B cell (primary cell): ENCODE measurements at regions not wholly inside any gene's neighbourhood (a gene's known extent, or its start where the extent isn't known, plus 50 kb on each side); places are given as distances from the start of the nearest gene placed in this dataset.

ENCODE experiments used
- ATAC-seq: fragments of 200-7000 bp; cut with Tn5 transposase; one replicate; pipeline ENCODE4 v1.10.0; 2021; ENCODE audit warnings: low read depth, mild to moderate bottlenecking, moderate number of reproducible peaks, moderate library complexity
- CTCF ChIA-PET: fragments of 350-600 bp; sonication (Branson Sonifier 250); formaldehyde crosslinking; loops from one replicate; lab custom pipeline; 2021; ENCODE audit warnings: antibody characterized with exemption, inconsistent platforms; lab: Charles Lee
- POLR2A ChIA-PET: fragments of 350-600 bp; sonication (Branson Sonifier 250); formaldehyde crosslinking; loops from one replicate; lab custom pipeline; 2021; ENCODE audit warnings: antibody characterized with exemption; lab: Charles Lee
- DNase-seq: peaks from one replicate; pipeline ENCODE4 v3.0.0; 2013
- H2AFZ ChIP-seq: 2 replicates; pipeline ENCODE4 v1.6.1; 2012; ENCODE audit warnings: mild to moderate bottlenecking, low read depth, low read length; ENCODE audit not compliant: insufficient read depth, poor library complexity, severe bottlenecking
- H3K27ac ChIP-seq, 2 donors: 1 replicate in 1 of 2; 2 replicates in 1 of 2; pipeline ENCODE4 v1.5.1; 2012 to 2013; ENCODE audit warnings: low read length in 2 of 2, mild to moderate bottlenecking in 2 of 2, moderate library complexity in 1 of 2
- H3K27me3 ChIP-seq, 4 experiments: fragments of 200-600 bp in 1 of 4; sonication (generic) in 1 of 4; replicated peaks in 1 of 4; 1 replicate in 2 of 4; 2 replicates in 2 of 4; pipeline versions ENCODE4 v1.6.1 to v1.7.0; 2013 to 2016; ENCODE audit warnings: low read length in 3 of 4, mild to moderate bottlenecking in 2 of 4, mixed read lengths in 1 of 4, moderate library complexity in 1 of 4; ENCODE audit not compliant: insufficient read depth in 4 of 4, control insufficient read depth in 3 of 4; ENCODE audit errors: control extremely low read depth in 1 of 4
- H3K36me3 ChIP-seq, 2 experiments: replicated peaks in 1 of 2; 1 replicate in 1 of 2; 2 replicates in 1 of 2; pipeline versions ENCODE4 v1.6.1 to v1.7.1; 2013; ENCODE audit warnings: low read length in 1 of 2; ENCODE audit not compliant: insufficient read depth in 2 of 2, control insufficient read depth in 1 of 2; ENCODE audit errors: control extremely low read depth in 1 of 2, extremely low read depth in 1 of 2
- H3K4me1 ChIP-seq, 2 donors: fragments of 200-600 bp in 1 of 2; sonication (generic) in 1 of 2; 1 replicate in 1 of 2; 2 replicates in 1 of 2; pipeline versions ENCODE4 v1.5.1 to v1.6.1; 2013 to 2017; ENCODE audit warnings: low read length in 2 of 2; ENCODE audit not compliant: control insufficient read depth in 2 of 2, insufficient read depth in 2 of 2
- H3K4me2 ChIP-seq: replicated peaks from 2 replicates; pipeline ENCODE3; 2012; ENCODE audit warnings: mild to moderate bottlenecking, low read depth, low read length; ENCODE audit not compliant: poor library complexity, severe bottlenecking
- H3K4me3 ChIP-seq, 5 experiments: fragments of 200-600 bp in 1 of 5; sonication (generic) in 1 of 5; 1 replicate in 3 of 5; 2 replicates in 2 of 5; pipeline versions ENCODE4 v1.5.1 to v1.7.0; 2011 to 2016; ENCODE audit warnings: low read length in 4 of 5, mild to moderate bottlenecking in 4 of 5, low read depth in 2 of 5, control low read depth in 1 of 5, moderate library complexity in 1 of 5; ENCODE audit not compliant: insufficient read depth in 1 of 5; ENCODE audit errors: control extremely low read depth in 1 of 5, extremely low read depth in 1 of 5
- H3K79me2 ChIP-seq: fragments of 200-600 bp; sonication (generic); one replicate; pipeline ENCODE4 v1.6.0; 2016; ENCODE audit warnings: low read length; ENCODE audit not compliant: control insufficient read depth, insufficient read depth
- H3K9ac ChIP-seq: fragments of 200-600 bp; sonication (generic); 2 replicates; pipeline ENCODE4 v1.6.1; 2017; ENCODE audit warnings: mild to moderate bottlenecking, low read length, moderate library complexity
- H3K9me3 ChIP-seq, 3 donors: one replicate each; pipeline versions ENCODE4 v1.6.1 to v1.7.1; 2013; ENCODE audit warnings: low read length in 2 of 3; ENCODE audit not compliant: control insufficient read depth in 2 of 3, insufficient read depth in 1 of 3; ENCODE audit errors: control extremely low read depth in 1 of 3
- H4K20me1 ChIP-seq: 2 replicates; pipeline ENCODE4 v1.6.0; 2012; ENCODE audit warnings: mild to moderate bottlenecking, low read length; ENCODE audit not compliant: insufficient read depth, control insufficient read depth, poor library complexity, severe bottlenecking
- H3K27ac Mint-ChIP-seq: one replicate; pipeline ENCODE4 v1.8.0; 2021; ENCODE audit warnings: mixed read lengths
- H3K27me3 Mint-ChIP-seq: one replicate; pipeline ENCODE4 v1.8.0; 2021; ENCODE audit warnings: mixed read lengths
- H3K4me1 Mint-ChIP-seq: one replicate; pipeline ENCODE4 v1.8.0; 2021; ENCODE audit warnings: mixed read lengths
- H3K4me3 Mint-ChIP-seq: one replicate; pipeline ENCODE4 v1.8.0; 2021; ENCODE audit warnings: mixed read lengths
- H3K9me3 Mint-ChIP-seq: one replicate; pipeline ENCODE4 v1.8.0; 2022; ENCODE audit warnings: mixed read lengths; ENCODE audit not compliant: insufficient read depth
- CTCF ChIP-seq: fragments of 200-600 bp; IDR thresholded peaks from one replicate; pipeline ENCODE4 v1.8.0; 2022; ENCODE audit warnings: antibody characterized with exemption, mild to moderate bottlenecking
- EZH2 ChIP-seq: IDR thresholded peaks from 2 replicates; pipeline ENCODE4 v1.6.1; 2012; ENCODE audit warnings: borderline replicate concordance, low read depth, mild to moderate bottlenecking, moderate library complexity, low read length; ENCODE audit not compliant: insufficient read depth, poor library complexity, severe bottlenecking
- WGBS: methylation state at CpG from one replicate; pipeline ENCODE4 v1.1.5; 2013; ENCODE audit warnings: missing lambda C conversion rate; ENCODE audit not compliant: insufficient coverage; 5-methylcytosine and 5-hydroxymethylcytosine counted together
- intact Hi-C: fragments of 100-400 bp; cut with micrococcal nuclease; formaldehyde crosslinking; loops from one replicate; pipeline ENCODE4 v1.10.0; 2022

GRCh38 chr12:43158126-43158525 lies 393.9 kb downstream of the ADAMTS20 start:
- Mint-ChIP-seq H3K9me3 (peaks cover 3% of the 10 kb centered on the region), H3K4me3 (no peak overlapping the region), H3K4me1 (no peaks in the 10 kb centered on the region), H3K27ac (no peak overlapping the region), H3K27me3 (no peaks in the 10 kb centered on the region)
- Histone ChIP-seq H3K4me1 (no peaks in the 10 kb centered on the region), H3K4me3 (no peak overlapping the region), H3K27me3 (no peaks in the 10 kb centered on the region), H3K9ac (no peak overlapping the region), H4K20me1 (no peaks in the 10 kb centered on the region), H2AFZ (no peak overlapping the region), H3K79me2 (no peaks in the 10 kb centered on the region), H3K4me2 (no peak overlapping the region), H3K27ac (no peak overlapping the region), H3K9me3 (peaks cover 0 to 1% (median 0%) of the 10 kb centered on the region in 3 donors), H3K36me3 (no peaks in the 10 kb centered on the region)
- ATAC-seq (no peak), DNase-seq (no peak)
- TF ChIP-seq CTCF (no peak), EZH2 (no peak)
- 83% methylated on average over 1 of the region's 1 CpG for WGBS
- ChIA-PET CTCF (no interaction called here), POLR2A (no interaction called here)
- intact Hi-C loops = no loop called here

DNA sequence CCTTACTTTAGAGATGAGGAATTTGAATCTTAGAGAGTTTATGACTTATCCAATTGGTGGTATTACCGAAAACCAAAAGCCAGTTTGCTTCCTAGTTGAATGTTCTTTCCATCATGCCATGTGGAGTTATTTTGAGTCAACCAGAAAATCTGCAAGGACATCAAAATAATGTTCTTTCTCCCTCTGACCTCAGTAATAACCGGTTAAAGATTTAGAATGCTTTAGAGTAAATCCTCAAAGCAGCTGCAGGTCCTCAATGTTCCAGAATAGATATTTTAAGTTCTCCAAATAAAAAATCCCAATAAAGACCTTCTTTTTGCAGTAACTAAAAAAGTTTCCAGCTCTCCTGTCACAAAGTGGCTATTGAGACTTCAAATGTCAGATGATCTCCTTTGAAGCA lies 396.6 kb downstream of the ADAMTS20 start:
- Mint-ChIP-seq H3K4me1 (no peaks in the 10 kb centered on the region), H3K4me3 (no peak overlapping the region), H3K27ac (no peak overlapping the region), H3K27me3 (no peaks in the 10 kb centered on the region), H3K9me3 (no peaks in the 10 kb centered on the region)
- Histone ChIP-seq H3K4me1 (no peaks in the 10 kb centered on the region), H3K79me2 (no peaks in the 10 kb centered on the region), H3K9ac (no peak overlapping the region), H3K9me3 (peaks cover 0 to 1% (median 0%) of the 10 kb centered on the region in 3 donors), H3K27me3 (no peaks in the 10 kb centered on the region), H2AFZ (no peak overlapping the region), H3K4me3 (no peak overlapping the region), H3K27ac (no peak overlapping the region), H3K36me3 (no peaks in the 10 kb centered on the region), H3K4me2 (no peak overlapping the region), H4K20me1 (no peaks in the 10 kb centered on the region)
- no peak for DNase-seq
- TF ChIP-seq CTCF = no peak
- TF ChIP-seq EZH2 = no peak
- no CpG with 5 or more reads among the region's 2 CpGs for WGBS
- ChIA-PET POLR2A (no interaction called here), CTCF (no interaction called here)
- ATAC-seq = no peak
- intact Hi-C loops = no loop called here
